WTC11 (cell line): ENCODE measurements at regions not wholly inside any gene's neighbourhood (a gene's known extent, or its start where the extent isn't known, plus 50 kb on each side); places are given as distances from the start of the nearest gene placed in this dataset.

Source experiments
- ATAC-seq: fragments of 200-7000 bp; cut with Tn5 transposase; 2 replicates; pipeline ENCODE4 v1.10.0; 2021; ENCODE audit warnings: mild to moderate bottlenecking, moderate library complexity
- CTCF ChIA-PET: fragments of 300-600 bp; sonication (Branson Sonifier 250); formaldehyde crosslinking; loops from one replicate; lab custom pipeline; 2021; ENCODE audit warnings: antibody characterized with exemption; lab: Charles Lee
- POLR2A ChIA-PET: fragments of 350-600 bp; sonication (Branson Sonifier 250); formaldehyde crosslinking; loops from one replicate; lab custom pipeline; 2021; ENCODE audit warnings: antibody characterized with exemption; lab: Charles Lee
- DNase-seq: peaks from one replicate; pipeline ENCODE4 v3.0.0; 2021; ENCODE audit warnings: low spot score
- H3K27ac Mint-ChIP-seq: 2 replicates; pipeline ENCODE4 v1.8.0; 2021; ENCODE audit warnings: mixed read lengths
- H3K27me3 Mint-ChIP-seq: 2 replicates; pipeline ENCODE4 v1.8.0; 2021; ENCODE audit warnings: low read depth, mild to moderate bottlenecking, moderate library complexity, mixed read lengths
- H3K36me3 Mint-ChIP-seq: 2 replicates; pipeline ENCODE4 v1.8.0; 2021; ENCODE audit warnings: mixed read lengths
- H3K4me1 Mint-ChIP-seq: 2 replicates; pipeline ENCODE4 v1.8.0; 2022; ENCODE audit warnings: mixed read lengths
- H3K4me3 Mint-ChIP-seq: 2 replicates; pipeline ENCODE4 v1.8.0; 2021; ENCODE audit warnings: mild to moderate bottlenecking, moderate library complexity, mixed read lengths
- H3K9me3 Mint-ChIP-seq: 2 replicates; pipeline ENCODE4 v1.8.0; 2021; ENCODE audit warnings: mixed read lengths
- CBFB ChIP-seq: sonication (generic); formaldehyde crosslinking; IDR thresholded peaks from 2 replicates; pipeline ENCODE4 v1.8.1; 2022; ENCODE audit warnings: mild to moderate bottlenecking, low read depth, missing genetic modification reagents
- E2F4 ChIP-seq: sonication (generic); formaldehyde crosslinking; IDR thresholded peaks from 2 replicates; pipeline ENCODE4 v1.8.1; 2022; ENCODE audit warnings: low read depth, mild to moderate bottlenecking, moderate library complexity, missing genetic modification reagents, borderline replicate concordance
- ELF4 ChIP-seq: sonication (generic); formaldehyde crosslinking; IDR thresholded peaks from 2 replicates; pipeline ENCODE4 v1.8.1; 2022; ENCODE audit warnings: low read depth, mild to moderate bottlenecking, moderate library complexity, missing genetic modification reagents
- FOXK1 ChIP-seq: sonication (generic); formaldehyde crosslinking; IDR thresholded peaks from 2 replicates; pipeline ENCODE4 v1.8.0; 2022; ENCODE audit warnings: mild to moderate bottlenecking, moderate library complexity, missing genetic modification reagents
- FOXP1 ChIP-seq: sonication (generic); formaldehyde crosslinking; IDR thresholded peaks from 2 replicates; pipeline ENCODE4 v1.8.0; 2022; ENCODE audit warnings: missing genetic modification reagents, mild to moderate bottlenecking, moderate library complexity, borderline replicate concordance
- GABPB1 ChIP-seq: sonication (generic); formaldehyde crosslinking; IDR thresholded peaks from 2 replicates; pipeline ENCODE4 v1.8.1; 2023; ENCODE audit warnings: mild to moderate bottlenecking, missing genetic modification reagents
- GRHL2 ChIP-seq: fragments of 250-450 bp; sonication (Bioruptor Pico); IDR thresholded peaks from 2 replicates; pipeline ENCODE4 v1.8.0; 2022; ENCODE audit warnings: mild to moderate bottlenecking, moderate library complexity; ENCODE audit not compliant: insufficient replicate concordance, severe bottlenecking
- KAT7 ChIP-seq: sonication (generic); formaldehyde crosslinking; IDR thresholded peaks from 2 replicates; pipeline ENCODE4 v1.8.1; 2023; ENCODE audit warnings: missing genetic modification reagents, mild to moderate bottlenecking, borderline replicate concordance
- MXD4 ChIP-seq: fragments of 250-450 bp; sonication (Bioruptor Pico); IDR thresholded peaks from 2 replicates; pipeline ENCODE4 v1.8.0; 2021; ENCODE audit warnings: mild to moderate bottlenecking, moderate library complexity, borderline replicate concordance
- NFATC4 ChIP-seq: fragments of 250-450 bp; sonication (Bioruptor Pico); IDR thresholded peaks from 2 replicates; pipeline ENCODE4 v1.9.0; 2021; ENCODE audit warnings: mild to moderate bottlenecking
- NFYB ChIP-seq: sonication (generic); formaldehyde crosslinking; conservative IDR thresholded peaks from 2 replicates; pipeline ENCODE4 v1.8.0; 2022; ENCODE audit warnings: low read depth, missing genetic modification reagents
- PRRX2 ChIP-seq: fragments of 250-450 bp; sonication (Bioruptor Pico); IDR thresholded peaks from 2 replicates; pipeline ENCODE4 v1.8.0; 2021; ENCODE audit warnings: mild to moderate bottlenecking
- SMAD4 ChIP-seq: sonication (generic); formaldehyde crosslinking; IDR thresholded peaks from 2 replicates; pipeline ENCODE4 v1.8.0; 2022; ENCODE audit warnings: mild to moderate bottlenecking, missing genetic modification reagents
- USF1 ChIP-seq: sonication (generic); formaldehyde crosslinking; IDR thresholded peaks from 2 replicates; pipeline ENCODE4 v1.8.0; 2022; ENCODE audit warnings: mild to moderate bottlenecking, missing genetic modification reagents
- ZBTB43 ChIP-seq: sonication (generic); formaldehyde crosslinking; IDR thresholded peaks from 2 replicates; pipeline ENCODE4 v1.8.1; 2023; ENCODE audit warnings: mild to moderate bottlenecking, missing genetic modification reagents
- TF ChIP-seq, protein P1 (sequence below): sonication (generic); formaldehyde crosslinking; IDR thresholded peaks from 2 replicates; pipeline ENCODE4 v1.8.0; 2022; ENCODE audit warnings: mild to moderate bottlenecking, missing genetic modification reagents
- TF ChIP-seq, protein P2 (sequence below): sonication (generic); formaldehyde crosslinking; IDR thresholded peaks from 2 replicates; pipeline ENCODE4 v1.8.1; 2023; ENCODE audit warnings: mild to moderate bottlenecking, missing genetic modification reagents
- TF ChIP-seq, protein P3 (sequence below): fragments of 250-450 bp; sonication (Bioruptor Pico); IDR thresholded peaks from 2 replicates; pipeline ENCODE4 v1.9.0; 2021; ENCODE audit warnings: mild to moderate bottlenecking, borderline replicate concordance
- TF ChIP-seq, protein P4 (sequence below): sonication (generic); formaldehyde crosslinking; IDR thresholded peaks from 2 replicates; pipeline ENCODE4 v1.8.1; 2022; ENCODE audit warnings: missing genetic modification reagents, borderline replicate concordance

DNA sequence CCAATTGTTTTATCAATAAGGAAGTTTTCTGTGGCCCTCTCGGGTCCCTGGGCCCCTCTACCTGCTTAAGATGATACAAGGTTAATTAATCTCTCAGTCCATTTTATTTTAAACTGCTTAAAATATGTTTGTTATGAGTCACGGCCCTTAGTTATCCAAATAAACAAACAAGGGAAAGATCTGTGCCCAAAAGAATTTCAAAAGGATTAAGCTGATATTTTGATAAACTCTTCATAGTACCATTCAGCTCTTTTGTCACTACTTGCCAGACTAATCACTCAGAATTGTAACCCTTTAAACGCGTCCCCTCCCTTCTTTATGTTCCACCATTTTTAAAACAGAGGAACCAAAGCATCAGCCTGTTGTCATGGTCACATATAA is 144.7 kb upstream of the STK17B start:
- Mint-ChIP-seq H3K4me3 (no peak overlapping the region), H3K9me3 (no peaks in the 10 kb centered on the region), H3K4me1 (peaks cover 10% of the 10 kb centered on the region), H3K27me3 (no peaks in the 10 kb centered on the region), H3K27ac (no peak overlapping the region), H3K36me3 (no peaks in the 10 kb centered on the region)
- ChIA-PET POLR2A (no interaction called here), CTCF (no interaction called here)
- TF ChIP-seq, protein P1, sequence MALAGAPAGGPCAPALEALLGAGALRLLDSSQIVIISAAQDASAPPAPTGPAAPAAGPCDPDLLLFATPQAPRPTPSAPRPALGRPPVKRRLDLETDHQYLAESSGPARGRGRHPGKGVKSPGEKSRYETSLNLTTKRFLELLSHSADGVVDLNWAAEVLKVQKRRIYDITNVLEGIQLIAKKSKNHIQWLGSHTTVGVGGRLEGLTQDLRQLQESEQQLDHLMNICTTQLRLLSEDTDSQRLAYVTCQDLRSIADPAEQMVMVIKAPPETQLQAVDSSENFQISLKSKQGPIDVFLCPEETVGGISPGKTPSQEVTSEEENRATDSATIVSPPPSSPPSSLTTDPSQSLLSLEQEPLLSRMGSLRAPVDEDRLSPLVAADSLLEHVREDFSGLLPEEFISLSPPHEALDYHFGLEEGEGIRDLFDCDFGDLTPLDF (CRISPR knock-in tag): no peak
- TF ChIP-seq CBFB (CRISPR knock-in tag) (no peak), MXD4 (no peak), ZBTB43 (CRISPR knock-in tag) (no peak), FOXP1 (CRISPR knock-in tag) (no peak), GABPB1 (no peak), NFATC4 (CRISPR knock-in tag) (no peak), SMAD4 (CRISPR knock-in tag) (no peak), USF1 (CRISPR knock-in tag) (no peak), ELF4 (CRISPR knock-in tag) (no peak), PRRX2 (CRISPR knock-in tag) (no peak)
- TF ChIP-seq, protein P2, sequence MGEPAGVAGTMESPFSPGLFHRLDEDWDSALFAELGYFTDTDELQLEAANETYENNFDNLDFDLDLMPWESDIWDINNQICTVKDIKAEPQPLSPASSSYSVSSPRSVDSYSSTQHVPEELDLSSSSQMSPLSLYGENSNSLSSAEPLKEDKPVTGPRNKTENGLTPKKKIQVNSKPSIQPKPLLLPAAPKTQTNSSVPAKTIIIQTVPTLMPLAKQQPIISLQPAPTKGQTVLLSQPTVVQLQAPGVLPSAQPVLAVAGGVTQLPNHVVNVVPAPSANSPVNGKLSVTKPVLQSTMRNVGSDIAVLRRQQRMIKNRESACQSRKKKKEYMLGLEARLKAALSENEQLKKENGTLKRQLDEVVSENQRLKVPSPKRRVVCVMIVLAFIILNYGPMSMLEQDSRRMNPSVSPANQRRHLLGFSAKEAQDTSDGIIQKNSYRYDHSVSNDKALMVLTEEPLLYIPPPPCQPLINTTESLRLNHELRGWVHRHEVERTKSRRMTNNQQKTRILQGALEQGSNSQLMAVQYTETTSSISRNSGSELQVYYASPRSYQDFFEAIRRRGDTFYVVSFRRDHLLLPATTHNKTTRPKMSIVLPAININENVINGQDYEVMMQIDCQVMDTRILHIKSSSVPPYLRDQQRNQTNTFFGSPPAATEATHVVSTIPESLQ (CRISPR knock-in tag): no peak
- DNase-seq (no peak), ATAC-seq (no peak)

DNA sequence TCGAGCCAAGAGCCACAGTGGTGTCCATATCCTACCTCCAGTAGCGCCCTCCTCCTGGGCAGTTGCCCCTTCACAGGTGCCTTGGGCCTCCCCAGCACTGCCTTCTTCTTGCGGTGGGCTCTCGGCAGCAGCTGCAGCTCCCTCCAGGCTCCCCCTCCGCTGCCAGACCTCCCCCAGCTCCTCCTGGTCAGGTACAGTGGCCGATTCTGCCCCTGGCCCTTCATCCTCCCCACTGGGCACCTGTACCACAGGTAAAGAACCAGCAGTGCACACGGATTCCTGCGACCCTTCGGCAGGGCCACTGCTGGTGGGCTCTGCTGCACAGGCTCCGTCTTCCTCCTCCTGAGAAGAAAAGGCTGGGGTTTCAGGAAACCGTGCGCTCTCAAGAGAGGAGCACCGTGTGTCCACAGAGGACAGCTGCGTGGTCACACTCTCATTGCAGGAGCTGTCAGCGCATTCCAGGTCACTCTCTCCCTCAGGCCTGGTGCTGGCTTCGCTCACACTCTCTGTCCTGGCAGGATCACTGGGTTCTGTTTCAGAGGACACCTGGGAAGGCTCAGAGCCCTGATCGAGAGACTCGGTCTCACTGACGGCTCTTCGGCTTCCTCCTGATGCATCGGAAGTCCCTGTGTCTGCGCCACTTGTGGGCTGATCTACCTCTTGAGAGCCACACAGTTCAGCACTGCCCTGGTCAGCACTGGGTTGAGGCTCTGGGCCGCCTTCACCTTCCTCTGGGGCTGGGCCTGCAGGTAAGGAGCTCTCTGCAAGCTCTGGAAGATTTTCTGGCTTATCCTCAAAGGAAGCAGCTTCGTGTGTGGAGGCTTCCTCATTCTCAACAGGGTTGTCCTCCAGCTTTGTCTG is 147.4 kb upstream of the STK17B start:
- DNase-seq: no peak
- CTCF ChIA-PET: no interaction called here
- Mint-ChIP-seq H3K27ac (0 out of 2 replicates have a peak overlapping the region, but pooled peaks have one; percentile 4), H3K4me1 (peaks cover 21% of the 10 kb centered on the region), H3K9me3 (no peaks in the 10 kb centered on the region), H3K36me3 (no peaks in the 10 kb centered on the region), H3K4me3 (no peak overlapping the region), H3K27me3 (no peaks in the 10 kb centered on the region)
- POLR2A ChIA-PET: no interaction called here
- TF ChIP-seq NFYB (CRISPR knock-in tag) (no peak), GRHL2 (CRISPR knock-in tag) (no peak), FOXK1 (CRISPR knock-in tag) (no peak), E2F4 (CRISPR knock-in tag) (no peak), KAT7 (CRISPR knock-in tag) (no peak), NFATC4 (CRISPR knock-in tag) (no peak)
- TF ChIP-seq, protein P3, sequence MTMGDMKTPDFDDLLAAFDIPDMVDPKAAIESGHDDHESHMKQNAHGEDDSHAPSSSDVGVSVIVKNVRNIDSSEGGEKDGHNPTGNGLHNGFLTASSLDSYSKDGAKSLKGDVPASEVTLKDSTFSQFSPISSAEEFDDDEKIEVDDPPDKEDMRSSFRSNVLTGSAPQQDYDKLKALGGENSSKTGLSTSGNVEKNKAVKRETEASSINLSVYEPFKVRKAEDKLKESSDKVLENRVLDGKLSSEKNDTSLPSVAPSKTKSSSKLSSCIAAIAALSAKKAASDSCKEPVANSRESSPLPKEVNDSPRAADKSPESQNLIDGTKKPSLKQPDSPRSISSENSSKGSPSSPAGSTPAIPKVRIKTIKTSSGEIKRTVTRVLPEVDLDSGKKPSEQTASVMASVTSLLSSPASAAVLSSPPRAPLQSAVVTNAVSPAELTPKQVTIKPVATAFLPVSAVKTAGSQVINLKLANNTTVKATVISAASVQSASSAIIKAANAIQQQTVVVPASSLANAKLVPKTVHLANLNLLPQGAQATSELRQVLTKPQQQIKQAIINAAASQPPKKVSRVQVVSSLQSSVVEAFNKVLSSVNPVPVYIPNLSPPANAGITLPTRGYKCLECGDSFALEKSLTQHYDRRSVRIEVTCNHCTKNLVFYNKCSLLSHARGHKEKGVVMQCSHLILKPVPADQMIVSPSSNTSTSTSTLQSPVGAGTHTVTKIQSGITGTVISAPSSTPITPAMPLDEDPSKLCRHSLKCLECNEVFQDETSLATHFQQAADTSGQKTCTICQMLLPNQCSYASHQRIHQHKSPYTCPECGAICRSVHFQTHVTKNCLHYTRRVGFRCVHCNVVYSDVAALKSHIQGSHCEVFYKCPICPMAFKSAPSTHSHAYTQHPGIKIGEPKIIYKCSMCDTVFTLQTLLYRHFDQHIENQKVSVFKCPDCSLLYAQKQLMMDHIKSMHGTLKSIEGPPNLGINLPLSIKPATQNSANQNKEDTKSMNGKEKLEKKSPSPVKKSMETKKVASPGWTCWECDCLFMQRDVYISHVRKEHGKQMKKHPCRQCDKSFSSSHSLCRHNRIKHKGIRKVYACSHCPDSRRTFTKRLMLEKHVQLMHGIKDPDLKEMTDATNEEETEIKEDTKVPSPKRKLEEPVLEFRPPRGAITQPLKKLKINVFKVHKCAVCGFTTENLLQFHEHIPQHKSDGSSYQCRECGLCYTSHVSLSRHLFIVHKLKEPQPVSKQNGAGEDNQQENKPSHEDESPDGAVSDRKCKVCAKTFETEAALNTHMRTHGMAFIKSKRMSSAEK (CRISPR knock-in tag): no peak
- TF ChIP-seq, protein P4, sequence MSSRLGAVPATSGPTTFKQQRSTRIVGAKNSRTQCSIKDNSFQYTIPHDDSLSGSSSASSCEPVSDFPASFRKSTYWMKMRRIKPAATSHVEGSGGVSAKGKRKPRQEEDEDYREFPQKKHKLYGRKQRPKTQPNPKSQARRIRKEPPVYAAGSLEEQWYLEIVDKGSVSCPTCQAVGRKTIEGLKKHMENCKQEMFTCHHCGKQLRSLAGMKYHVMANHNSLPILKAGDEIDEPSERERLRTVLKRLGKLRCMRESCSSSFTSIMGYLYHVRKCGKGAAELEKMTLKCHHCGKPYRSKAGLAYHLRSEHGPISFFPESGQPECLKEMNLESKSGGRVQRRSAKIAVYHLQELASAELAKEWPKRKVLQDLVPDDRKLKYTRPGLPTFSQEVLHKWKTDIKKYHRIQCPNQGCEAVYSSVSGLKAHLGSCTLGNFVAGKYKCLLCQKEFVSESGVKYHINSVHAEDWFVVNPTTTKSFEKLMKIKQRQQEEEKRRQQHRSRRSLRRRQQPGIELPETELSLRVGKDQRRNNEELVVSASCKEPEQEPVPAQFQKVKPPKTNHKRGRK: no peak
- ATAC-seq: no peak
